ENCODE measurements at regions not wholly inside any gene's neighbourhood (a gene's known extent, or its start where the extent isn't known, plus 50 kb on each side); places are given as distances from the start of the nearest gene placed in this dataset.
"Not testable (repeated sequence)": the region's sequence is repeated elsewhere in the genome, so short reads cannot be mapped to it uniquely, and the experiment has no call there.

- Histone ChIP-seq H2AFZ (ENCODE audit: low read depth, low read length) (no peak overlapping the region), H3K14ac (ENCODE audit: low read length in 2 of 2) (no peak overlapping the region), H3K4me3 (ENCODE audit: insufficient read depth in 1 of 2, low read depth in 1 of 2, low read length in 2 of 2) (no peak overlapping the region), H3K9ac (ENCODE audit: low read length) (no peak overlapping the region), H3K27me3 (ENCODE audit: control insufficient read depth in 1 of 2, insufficient read depth in 1 of 2, low read length in 2 of 2) (no peaks in the 10 kb centered on the region), H3K23ac (ENCODE audit: low read length in 2 of 2) (no peak overlapping the region), H2BK15ac (ENCODE audit: low read depth, poor library complexity, severe bottlenecking) (no peak overlapping the region), H3K27ac (ENCODE audit: low read length, poor library complexity, severe bottlenecking) (no peak overlapping the region), H4K91ac (ENCODE audit: low read length) (no peak overlapping the region), H4K8ac (ENCODE audit: low read length) (no peak overlapping the region), H3K4me1 (ENCODE audit: control insufficient read depth, insufficient read depth, low read depth, low read length) (no peaks in the 10 kb centered on the region), H3K79me1 (replicated peaks; ENCODE audit: low read length, poor library complexity, severe bottlenecking) (no peaks in the 10 kb centered on the region), H2BK12ac (ENCODE audit: low read length in 2 of 2) (no peak overlapping the region), H2BK5ac (ENCODE audit: low read depth, low read length, poor library complexity, severe bottlenecking) (no peak overlapping the region), H3K36me3 (ENCODE audit: control insufficient read depth in 1 of 2, insufficient read depth in 2 of 2, low read depth in 1 of 2, low read length in 2 of 2) (no peaks in the 10 kb centered on the region), H2AK5ac (ENCODE audit: low read length, severe bottlenecking) (no peak overlapping the region), H3K4ac (ENCODE audit: low read depth in 1 of 2, low read length in 2 of 2) (no peak overlapping the region), H2BK120ac (ENCODE audit: low read depth, low read length) (no peak overlapping the region), H3K9me3 (ENCODE audit: control insufficient read depth, low read length) (no peaks in the 10 kb centered on the region), H3K4me2 (ENCODE audit: low read length, poor library complexity, severe bottlenecking) (no peak overlapping the region), H3K18ac (ENCODE audit: low read depth in 1 of 2, low read length in 2 of 2) (no peak overlapping the region)
- no peak for DNase-seq
- WGBS = 77% methylated on average over 5 of the region's 7 CpGs
Observed at GRCh38 chr2:2456721-2457120, 125.6 kb upstream of the MYT1L start.

- DNase-seq = no peak
- Histone ChIP-seq H4K91ac (ENCODE audit: low read length) (no peak overlapping the region), H3K9ac (ENCODE audit: low read length) (no peak overlapping the region), H3K9me3 (ENCODE audit: control insufficient read depth, low read length) (no peaks in the 10 kb centered on the region), H3K4ac (ENCODE audit: low read depth in 1 of 2, low read length in 2 of 2) (no peak overlapping the region), H4K8ac (ENCODE audit: low read length) (no peak overlapping the region), H3K18ac (ENCODE audit: low read depth in 1 of 2, low read length in 2 of 2) (no peak overlapping the region), H2BK12ac (ENCODE audit: low read length in 2 of 2) (no peak overlapping the region), H3K79me1 (replicated peaks; ENCODE audit: low read length, poor library complexity, severe bottlenecking) (no peaks in the 10 kb centered on the region), H2AFZ (ENCODE audit: low read depth, low read length) (no peak overlapping the region), H2BK15ac (ENCODE audit: low read depth, poor library complexity, severe bottlenecking) (no peak overlapping the region), H2AK5ac (ENCODE audit: low read length, severe bottlenecking) (no peak overlapping the region), H3K23ac (ENCODE audit: low read length in 2 of 2) (no peak overlapping the region), H3K4me3 (ENCODE audit: insufficient read depth in 1 of 2, low read depth in 1 of 2, low read length in 2 of 2) (no peak overlapping the region), H3K14ac (ENCODE audit: low read length in 2 of 2) (no peak overlapping the region), H3K27me3 (ENCODE audit: control insufficient read depth in 1 of 2, insufficient read depth in 1 of 2, low read length in 2 of 2) (no peaks in the 10 kb centered on the region), H3K4me1 (ENCODE audit: control insufficient read depth, insufficient read depth, low read depth, low read length) (no peaks in the 10 kb centered on the region), H3K27ac (ENCODE audit: low read length, poor library complexity, severe bottlenecking) (no peak overlapping the region), H2BK120ac (ENCODE audit: low read depth, low read length) (no peak overlapping the region), H2BK5ac (ENCODE audit: low read depth, low read length, poor library complexity, severe bottlenecking) (no peak overlapping the region), H3K36me3 (ENCODE audit: control insufficient read depth in 1 of 2, insufficient read depth in 2 of 2, low read depth in 1 of 2, low read length in 2 of 2) (no peaks in the 10 kb centered on the region), H3K4me2 (ENCODE audit: low read length, poor library complexity, severe bottlenecking) (no peak overlapping the region)
- 82% methylated on average over 4 of the region's 6 CpGs for WGBS
Observed at GRCh38 chr2:2455151-2455550, 124.1 kb upstream of the MYT1L start.

GRCh38 chr2:2452961-2453360, 121.9 kb upstream of the MYT1L start:
- H2BK120ac ChIP-seq (ENCODE audit: low read depth, low read length) = no peak overlapping the region
- H3K4me3 ChIP-seq (ENCODE audit: insufficient read depth in 1 of 2, low read depth in 1 of 2, low read length in 2 of 2) = no peak overlapping the region
- no peaks in the 10 kb centered on the region for H3K4me1 ChIP-seq (ENCODE audit: control insufficient read depth, insufficient read depth, low read depth, low read length)
- H3K4ac ChIP-seq (ENCODE audit: low read depth in 1 of 2, low read length in 2 of 2) = no peak overlapping the region
- no peak overlapping the region for H3K9ac ChIP-seq (ENCODE audit: low read length)
- no peak overlapping the region for H2AFZ ChIP-seq (ENCODE audit: low read depth, low read length)
- no peak overlapping the region for H2BK12ac ChIP-seq (ENCODE audit: low read length in 2 of 2)
- H4K8ac ChIP-seq (ENCODE audit: low read length) = no peak overlapping the region
- no peaks in the 10 kb centered on the region for H3K9me3 ChIP-seq (ENCODE audit: control insufficient read depth, low read length)
- H2AK5ac ChIP-seq (ENCODE audit: low read length, severe bottlenecking) = no peak overlapping the region
- H3K27ac ChIP-seq (ENCODE audit: low read length, poor library complexity, severe bottlenecking) = no peak overlapping the region
- no peak overlapping the region for H3K4me2 ChIP-seq (ENCODE audit: low read length, poor library complexity, severe bottlenecking)
- H3K27me3 ChIP-seq (ENCODE audit: control insufficient read depth in 1 of 2, insufficient read depth in 1 of 2, low read length in 2 of 2) = no peaks in the 10 kb centered on the region
- H3K36me3 ChIP-seq (ENCODE audit: control insufficient read depth in 1 of 2, insufficient read depth in 2 of 2, low read depth in 1 of 2, low read length in 2 of 2) = no peaks in the 10 kb centered on the region
- no peak overlapping the region for H4K91ac ChIP-seq (ENCODE audit: low read length)
- no peak for DNase-seq
- no peak overlapping the region for H2BK5ac ChIP-seq (ENCODE audit: low read depth, low read length, poor library complexity, severe bottlenecking)
- no peak overlapping the region for H3K14ac ChIP-seq (ENCODE audit: low read length in 2 of 2)
- H2BK15ac ChIP-seq (ENCODE audit: low read depth, poor library complexity, severe bottlenecking) = no peak overlapping the region
- no peak overlapping the region for H3K23ac ChIP-seq (ENCODE audit: low read length in 2 of 2)
- 45% methylated on average over 4 of the region's 4 CpGs for WGBS
- no peak overlapping the region for H3K18ac ChIP-seq (ENCODE audit: low read depth in 1 of 2, low read length in 2 of 2)
- H3K79me1 ChIP-seq (replicated peaks; ENCODE audit: low read length, poor library complexity, severe bottlenecking) = no peaks in the 10 kb centered on the region

GRCh38 chr2:2451275-2451674, 120.2 kb upstream of the MYT1L start:
- not testable (repeated sequence) for H4K91ac ChIP-seq (ENCODE audit: low read length); H2BK120ac ChIP-seq (ENCODE audit: low read depth, low read length); H2AFZ ChIP-seq (ENCODE audit: low read depth, low read length); H3K4me3 ChIP-seq (ENCODE audit: insufficient read depth in 1 of 2, low read depth in 1 of 2, low read length in 2 of 2); H3K27me3 ChIP-seq (ENCODE audit: control insufficient read depth in 1 of 2, insufficient read depth in 1 of 2, low read length in 2 of 2); H3K27ac ChIP-seq (ENCODE audit: low read length, poor library complexity, severe bottlenecking); H2BK12ac ChIP-seq (ENCODE audit: low read length in 2 of 2); H2BK15ac ChIP-seq (ENCODE audit: low read depth, poor library complexity, severe bottlenecking); H3K4me1 ChIP-seq (ENCODE audit: control insufficient read depth, insufficient read depth, low read depth, low read length); H3K4ac ChIP-seq (ENCODE audit: low read depth in 1 of 2, low read length in 2 of 2); H3K23ac ChIP-seq (ENCODE audit: low read length in 2 of 2); H3K9ac ChIP-seq (ENCODE audit: low read length); H3K4me2 ChIP-seq (ENCODE audit: low read length, poor library complexity, severe bottlenecking); H3K36me3 ChIP-seq (ENCODE audit: control insufficient read depth in 1 of 2, insufficient read depth in 2 of 2, low read depth in 1 of 2, low read length in 2 of 2); H2AK5ac ChIP-seq (ENCODE audit: low read length, severe bottlenecking); H2BK5ac ChIP-seq (ENCODE audit: low read depth, low read length, poor library complexity, severe bottlenecking); H3K14ac ChIP-seq (ENCODE audit: low read length in 2 of 2); H3K79me1 ChIP-seq (replicated peaks; ENCODE audit: low read length, poor library complexity, severe bottlenecking); DNase-seq; H3K18ac ChIP-seq (ENCODE audit: low read depth in 1 of 2, low read length in 2 of 2); H4K8ac ChIP-seq (ENCODE audit: low read length); H3K9me3 ChIP-seq (ENCODE audit: control insufficient read depth, low read length)
- 83% methylated on average over 3 of the region's 4 CpGs for WGBS

Data from mesenchymal stem cell (in vitro differentiated cells and primary cell).